GM12878 (cell line): ENCODE measurements at regions not wholly inside any gene's neighbourhood (a gene's known extent, or its start where the extent isn't known, plus 50 kb on each side); places are given as distances from the start of the nearest gene placed in this dataset.

Experiments
- ATAC-seq: fragments of 200-7000 bp; cut with Tn5 transposase; 3 replicates; pipeline ENCODE4 v1.9.1; 2020; ENCODE audit warnings: mild to moderate bottlenecking, moderate library complexity
- BruUV-seq: library from RNA; stranded (reverse); fragments of 400-500 nt; replicated peaks from 2 replicates; lab custom pipeline; 2021; lab: Mats Ljungman, UMichigan
- CTCF ChIA-PET: fragments of 300-600 bp; sonication (Branson Sonifier 250); formaldehyde crosslinking; extraction: SDS; loops from one replicate; lab custom pipeline; 2021; ENCODE audit warnings: inconsistent platforms; lab: Yijun Ruan, JAX
- POLR2A ChIA-PET: fragments of 350-600 bp; formaldehyde crosslinking; extraction: SDS; loops from one replicate; lab custom pipeline; 2021; ENCODE audit warnings: inconsistent platforms; lab: Charles Lee
- RAD21 ChIA-PET: fragments of 300-600 bp; sonication (Branson Sonifier 250); formaldehyde crosslinking; loops from one replicate; lab custom pipeline; 2023; ENCODE audit warnings: antibody characterized with exemption; ENCODE audit not compliant: unreplicated experiment; lab: Charles Lee
- SMC1A ChIA-PET: fragments of 300-600 bp; sonication (Branson Sonifier 250); formaldehyde crosslinking; loops from one replicate; lab custom pipeline; 2023; ENCODE audit not compliant: unreplicated experiment, uncharacterized antibody; lab: Charles Lee
- DNase-seq: peaks from one replicate; pipeline ENCODE4 v3.0.0-alpha.2; 2011; ENCODE audit warnings: low read depth, low spot score
- FAIRE-seq: peaks from 3 replicates; lab custom pipeline; 2011; peaks lifted over from hg19 to GRCh38; lab: Jason Lieb, UNC
- H2AFZ ChIP-seq: 2 replicates; pipeline ENCODE4 v1.6.0; 2011; ENCODE audit warnings: low read depth, low read length, control low read depth; ENCODE audit not compliant: control insufficient read depth
- H3K27ac ChIP-seq: 2 replicates; pipeline ENCODE4 v1.5.1; 2011; ENCODE audit warnings: control low read depth; ENCODE audit not compliant: control insufficient read depth, insufficient read depth
- H3K27me3 ChIP-seq, 2 experiments: replicated peaks in 1 of 2; 2 replicates each; pipeline versions ENCODE4 v1.6.0 to v1.6.1; 2011; ENCODE audit warnings: low read length in 1 of 2; ENCODE audit not compliant: control insufficient read depth in 2 of 2, insufficient read depth in 2 of 2
- H3K36me3 ChIP-seq, 2 experiments: 2 replicates each; pipeline ENCODE4 v1.5.1; 2011; ENCODE audit warnings: low read length in 1 of 2; ENCODE audit not compliant: control insufficient read depth in 2 of 2, insufficient read depth in 2 of 2
- H3K4me1 ChIP-seq: 2 replicates; pipeline ENCODE4 v1.6.1; 2011; ENCODE audit warnings: mild to moderate bottlenecking, low read length, moderate library complexity, mixed read lengths; ENCODE audit not compliant: control insufficient read depth, insufficient read depth
- H3K4me2 ChIP-seq: 2 replicates; pipeline ENCODE4 v1.6.0; 2011; ENCODE audit warnings: control low read depth; ENCODE audit not compliant: control insufficient read depth, insufficient read depth
- H3K4me3 ChIP-seq: fragments of 200-600 bp; sonication (generic); 2 replicates; pipeline ENCODE4 v1.5.1; 2016
- H3K79me2 ChIP-seq: 2 replicates; pipeline ENCODE4 v1.6.0; 2011; ENCODE audit warnings: low read length; ENCODE audit not compliant: control insufficient read depth, insufficient read depth
- H3K9ac ChIP-seq: 2 replicates; pipeline ENCODE4 v1.8.0; 2011; ENCODE audit warnings: low read length, control low read depth, mixed read lengths; ENCODE audit not compliant: control insufficient read depth, insufficient read depth
- H3K9me3 ChIP-seq: replicated peaks from 3 replicates; pipeline ENCODE4 v1.5.1; 2011; ENCODE audit warnings: mild to moderate bottlenecking, low read length; ENCODE audit not compliant: control insufficient read depth, insufficient read depth
- H4K20me1 ChIP-seq: 2 replicates; pipeline ENCODE4 v1.6.0; 2011; ENCODE audit not compliant: control insufficient read depth, insufficient read depth
- BMI1 ChIP-seq: fragments of 450-650 bp; IDR thresholded peaks from 2 replicates; pipeline ENCODE4 v1.6.1; 2016; ENCODE audit warnings: mild to moderate bottlenecking, moderate library complexity, borderline replicate concordance
- HDGF ChIP-seq: fragments of 450-650 bp; IDR thresholded peaks from 2 replicates; pipeline ENCODE4 v1.6.1; 2016; ENCODE audit warnings: antibody characterized with exemption
- NR2C2 ChIP-seq: IDR thresholded peaks from 2 replicates; pipeline ENCODE4 v1.6.1; 2011; ENCODE audit warnings: borderline replicate concordance, low read depth; ENCODE audit not compliant: control insufficient read depth, insufficient read length
- NRF1 ChIP-seq: conservative IDR thresholded peaks from 2 replicates; pipeline ENCODE4 v1.6.1; 2011; ENCODE audit warnings: mild to moderate bottlenecking, low read depth, low read length, improper control_type of control experiment
- POLR2AphosphoS5 ChIP-seq: IDR thresholded peaks from 2 replicates; pipeline ENCODE4 v1.6.1; 2011; ENCODE audit warnings: mild to moderate bottlenecking, low read length, inconsistent platforms
- POU2F2 ChIP-seq: IDR thresholded peaks from 3 replicates; pipeline ENCODE4 v1.6.1; 2011; ENCODE audit warnings: low read depth, mild to moderate bottlenecking, low read length, borderline replicate concordance
- SREBF1 ChIP-seq: IDR thresholded peaks from 2 replicates; pipeline ENCODE4 v1.6.1; 2012; ENCODE audit warnings: mild to moderate bottlenecking, low read length
- STAT3 ChIP-seq: IDR thresholded peaks from 2 replicates; pipeline ENCODE4 v1.6.1; 2011; ENCODE audit warnings: low read depth, low read length, improper control_type of control experiment
- WGBS: methylation state at CpG from one replicate; pipeline ENCODE4 v1.1.6; 2016; ENCODE audit warnings: low lambda C conversion rate; ENCODE audit not compliant: insufficient replicate concordance, insufficient coverage; ENCODE audit errors: missing lambda C conversion rate; 5-methylcytosine and 5-hydroxymethylcytosine counted together
- in situ Hi-C: fragments of 300-500 bp; cut with MboI; formaldehyde crosslinking; loops from 9 replicates; pipeline ENCODE4 v1.14.3; 2018; ENCODE audit warnings: mixed read lengths
- intact Hi-C: fragments of 100-400 bp; cut with micrococcal nuclease; formaldehyde crosslinking; loops from one replicate; pipeline ENCODE4 v1.14.2; 2022; ENCODE audit not compliant: unreplicated experiment
- TF ChIP-seq, protein P1 (sequence below): IDR thresholded peaks from 2 replicates; pipeline ENCODE4 v1.6.1; 2011; ENCODE audit warnings: mild to moderate bottlenecking, low read depth, low read length, moderate library complexity; ENCODE audit not compliant: insufficient replicate concordance

DNA sequence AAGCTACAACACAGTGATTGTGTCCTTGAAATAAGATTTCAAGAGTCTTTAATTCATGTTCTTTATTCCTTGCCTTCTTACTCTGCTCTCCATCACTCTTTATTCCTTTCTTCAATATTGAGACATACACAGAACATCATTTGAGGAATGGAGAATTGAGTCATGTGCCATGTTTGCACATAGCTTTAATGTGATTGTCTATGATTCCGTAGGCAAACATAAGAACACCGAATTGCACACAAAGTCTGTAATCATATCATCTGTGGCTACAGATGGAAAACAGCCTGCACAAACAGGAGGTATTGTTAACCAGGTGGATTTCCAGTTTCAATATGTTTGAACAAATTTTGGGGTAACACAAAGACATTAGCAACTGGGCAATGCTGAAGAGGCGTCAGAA is 571.6 kb upstream of the GJE1 start:
- H3K4me1 ChIP-seq = peaks cover 4% of the 10 kb centered on the region; the same call in 1 of the 2 replicates
- no peaks in the 10 kb centered on the region for H3K36me3 ChIP-seq
- no peaks in the 10 kb centered on the region for H3K79me2 ChIP-seq
- no peaks in the 10 kb centered on the region for H3K27me3 ChIP-seq
- no peak for ATAC-seq
- CTCF ChIA-PET = interaction anchor here (1.3 to 4.0 kb wide), 2 partner anchors 180 to 1509 kb away, joined by 3 to 17 read pairs; no protein-coding TSS in a partner anchor
- DNase-seq = no peak
- BruUV-seq = no TSS peak
- intact Hi-C loops = loop anchor here (5.0 to 10.0 kb wide), 7 partner anchors 179 to 1676 kb away; no protein-coding TSS in a partner anchor
- SMC1A ChIA-PET = interaction anchor here (0.7 to 2.1 kb wide), 8 partner anchors 8 to 777 kb away, joined by 3 to 7 read pairs (median 4); no protein-coding TSS in a partner anchor
- in situ Hi-C loops = no loop called here
- POLR2A ChIA-PET = interaction anchor here (0.6 to 1.4 kb wide), 2 partner anchors 78 to 85 kb away, joined by 3 to 5 read pairs; no protein-coding TSS in a partner anchor
- peak; percentile 23 for FAIRE-seq
- no peaks in the 10 kb centered on the region for H4K20me1 ChIP-seq
- no peaks in the 10 kb centered on the region for H3K9me3 ChIP-seq
- no peak for TF ChIP-seq BMI1
- no peak for TF ChIP-seq NRF1
- no peak for TF ChIP-seq SREBF1
- TF ChIP-seq, protein P1, sequence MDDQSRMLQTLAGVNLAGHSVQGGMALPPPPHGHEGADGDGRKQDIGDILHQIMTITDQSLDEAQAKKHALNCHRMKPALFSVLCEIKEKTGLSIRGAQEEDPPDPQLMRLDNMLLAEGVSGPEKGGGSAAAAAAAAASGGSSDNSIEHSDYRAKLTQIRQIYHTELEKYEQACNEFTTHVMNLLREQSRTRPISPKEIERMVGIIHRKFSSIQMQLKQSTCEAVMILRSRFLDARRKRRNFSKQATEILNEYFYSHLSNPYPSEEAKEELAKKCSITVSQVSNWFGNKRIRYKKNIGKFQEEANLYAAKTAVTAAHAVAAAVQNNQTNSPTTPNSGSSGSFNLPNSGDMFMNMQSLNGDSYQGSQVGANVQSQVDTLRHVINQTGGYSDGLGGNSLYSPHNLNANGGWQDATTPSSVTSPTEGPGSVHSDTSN = no peak
- TF ChIP-seq POU2F2 = no peak
- TF ChIP-seq POLR2AphosphoS5 = no peak
- no peak for TF ChIP-seq NR2C2
- no peak for TF ChIP-seq STAT3
- TF ChIP-seq HDGF = no peak
- RAD21 ChIA-PET = interaction anchor here (0.7 to 2.2 kb wide), 11 partner anchors 8 to 1508 kb away, joined by 3 to 6 read pairs (median 3); no protein-coding TSS in a partner anchor
- no peak overlapping the region for H2AFZ ChIP-seq
- H3K4me3 ChIP-seq = no peak overlapping the region
- no peak overlapping the region for H3K4me2 ChIP-seq
- H3K27ac ChIP-seq = no peak overlapping the region
- H3K9ac ChIP-seq = no peak overlapping the region
- WGBS = 56% methylated on average over 3 of the region's 3 CpGs
